ENCODE measurements at regions not wholly inside any gene's neighbourhood (a gene's known extent, or its start where the extent isn't known, plus 50 kb on each side); places are given as distances from the start of the nearest gene placed in this dataset.
A peak's percentile ranks its signal among the peaks of the same experiment; 100 is the strongest.

- Histone ChIP-seq H3K4me3 (ENCODE audit: low read depth, low read length) (no peak overlapping the region), H3K27me3 (ENCODE audit: control insufficient read depth, insufficient read depth, low read length) (no peaks in the 10 kb centered on the region), H3K9me3 (ENCODE audit: control insufficient read depth, insufficient read depth, low read length) (peaks cover 16% of the 10 kb centered on the region), H3K27ac (ENCODE audit: low read depth, low read length) (no peak overlapping the region)
- POLR2A ChIA-PET = no interaction called here
- no peak for DNase-seq (ENCODE audit: low read depth, low spot score)
- CTCF ChIA-PET = no interaction called here
- no peak for TF ChIP-seq CTCF (IDR thresholded peaks at IDR 0.05; ENCODE audit: low read depth, low read length)
These were observed 335.9 kb upstream of the AADAT start for GRCh38 chr4:170425521-170426143.

- CTCF ChIA-PET = no interaction called here
- peaks cover 19% of the 10 kb centered on the region for H3K9me3 ChIP-seq (ENCODE audit: control insufficient read depth, insufficient read depth, low read length)
- H3K27ac ChIP-seq (ENCODE audit: low read depth, low read length) = no peak overlapping the region
- H3K4me3 ChIP-seq (ENCODE audit: low read depth, low read length) = no peak overlapping the region
- no peak for DNase-seq (ENCODE audit: low read depth, low spot score)
- POLR2A ChIA-PET = no interaction called here
- no peaks in the 10 kb centered on the region for H3K27me3 ChIP-seq (ENCODE audit: control insufficient read depth, insufficient read depth, low read length)
- TF ChIP-seq CTCF (IDR thresholded peaks at IDR 0.05; ENCODE audit: low read depth, low read length) = no peak
These were observed 335.3 kb upstream of the AADAT start for GRCh38 chr4:170425040-170425439.

- TF ChIP-seq CTCF (IDR thresholded peaks at IDR 0.05; ENCODE audit: low read depth, low read length) = no peak
- Histone ChIP-seq H3K27ac (ENCODE audit: low read depth, low read length) (no peak overlapping the region), H3K9me3 (ENCODE audit: control insufficient read depth, insufficient read depth, low read length) (peaks cover 11% of the 10 kb centered on the region), H3K4me3 (ENCODE audit: low read depth, low read length) (no peak overlapping the region), H3K27me3 (ENCODE audit: control insufficient read depth, insufficient read depth, low read length) (no peaks in the 10 kb centered on the region)
- no peak for DNase-seq (ENCODE audit: low read depth, low spot score)
- CTCF ChIA-PET = no interaction called here
- POLR2A ChIA-PET = no interaction called here
These were observed 333.4 kb upstream of the AADAT start for GRCh38 chr4:170423137-170423536.

GRCh38 chr4:170420255-170420693, 330.5 kb upstream of the AADAT start:
- Histone ChIP-seq H3K27me3 (ENCODE audit: control insufficient read depth, insufficient read depth, low read length) (no peaks in the 10 kb centered on the region), H3K9me3 (ENCODE audit: control insufficient read depth, insufficient read depth, low read length) (peaks cover 11% of the 10 kb centered on the region), H3K27ac (ENCODE audit: low read depth, low read length) (no peak overlapping the region), H3K4me3 (ENCODE audit: low read depth, low read length) (no peak overlapping the region)
- POLR2A ChIA-PET = no interaction called here
- peak; percentile 0 for DNase-seq (ENCODE audit: low read depth, low spot score)
- CTCF ChIA-PET = no interaction called here
- TF ChIP-seq CTCF (IDR thresholded peaks at IDR 0.05; ENCODE audit: low read depth, low read length) = no peak

GRCh38 chr4:170414961-170415360, 325.2 kb upstream of the AADAT start:
- no peak for TF ChIP-seq CTCF (IDR thresholded peaks at IDR 0.05; ENCODE audit: low read depth, low read length)
- POLR2A ChIA-PET = no interaction called here
- H3K4me3 ChIP-seq (ENCODE audit: low read depth, low read length) = no peak overlapping the region
- CTCF ChIA-PET = no interaction called here
- H3K27me3 ChIP-seq (ENCODE audit: control insufficient read depth, insufficient read depth, low read length) = no peaks in the 10 kb centered on the region
- no peak overlapping the region for H3K27ac ChIP-seq (ENCODE audit: low read depth, low read length)
- no peaks in the 10 kb centered on the region; the same call in 1 of the 2 replicates for H3K9me3 ChIP-seq (ENCODE audit: control insufficient read depth, insufficient read depth, low read length)
- DNase-seq (ENCODE audit: low read depth, low spot score) = no peak
